ENCODE measurements at regions not wholly inside any gene's neighbourhood (a gene's known extent, or its start where the extent isn't known, plus 50 kb on each side); places are given as distances from the start of the nearest gene placed in this dataset.

DNA sequence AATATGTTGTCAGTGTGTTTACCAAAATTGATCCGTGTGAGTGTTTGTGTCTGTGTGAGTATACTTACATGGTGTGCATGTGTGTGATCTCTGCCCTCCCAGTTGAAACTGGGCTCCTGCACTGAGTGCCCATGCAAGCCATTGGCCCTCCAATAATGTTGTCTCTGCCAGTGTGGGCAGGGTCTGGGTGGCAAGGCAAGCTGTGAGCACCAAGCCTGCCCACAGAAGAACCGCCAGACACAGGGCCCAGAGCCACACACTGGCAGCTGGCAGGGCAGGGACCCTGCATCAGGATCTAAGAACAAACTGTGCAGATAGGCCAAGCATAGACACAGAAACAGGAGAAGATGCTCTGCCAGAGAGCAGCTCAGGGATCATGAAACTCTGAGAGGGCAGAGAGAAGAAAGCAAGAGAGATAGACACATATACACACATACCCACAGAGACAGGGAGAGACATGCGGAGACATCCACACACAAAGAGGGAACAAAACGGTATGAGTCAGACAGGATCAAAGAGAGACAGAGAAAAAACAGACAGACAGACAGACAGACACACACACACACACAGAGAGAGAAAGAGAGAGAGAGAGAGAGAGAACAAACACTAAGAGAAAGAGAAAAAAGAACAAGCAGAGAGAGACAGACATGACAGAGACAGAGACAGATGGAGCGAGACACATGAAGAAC, 555.0 kb downstream of the MID1IP1 start:
- DNase-seq: no peak

DNA sequence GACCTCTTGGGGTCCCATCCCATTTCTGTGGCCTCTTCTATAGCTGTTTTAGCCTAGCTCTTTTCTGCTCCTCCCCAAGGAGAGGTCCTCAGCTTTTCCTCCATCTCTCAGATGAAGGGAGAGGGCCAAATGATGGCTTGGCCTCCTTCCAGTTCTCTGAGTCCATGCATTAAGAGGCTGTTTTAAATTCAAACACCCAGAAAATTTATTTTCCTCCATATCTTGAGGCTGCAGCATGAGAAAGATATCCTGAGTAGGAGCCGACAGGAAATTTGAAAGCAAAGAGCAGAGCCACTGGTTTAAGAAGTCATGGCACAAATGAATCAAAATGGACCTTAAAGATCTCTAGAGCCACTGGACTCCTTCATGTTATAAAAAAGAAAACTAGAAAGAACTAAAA, 558.8 kb downstream of the MID1IP1 start:
- DNase-seq: no peak

DNA sequence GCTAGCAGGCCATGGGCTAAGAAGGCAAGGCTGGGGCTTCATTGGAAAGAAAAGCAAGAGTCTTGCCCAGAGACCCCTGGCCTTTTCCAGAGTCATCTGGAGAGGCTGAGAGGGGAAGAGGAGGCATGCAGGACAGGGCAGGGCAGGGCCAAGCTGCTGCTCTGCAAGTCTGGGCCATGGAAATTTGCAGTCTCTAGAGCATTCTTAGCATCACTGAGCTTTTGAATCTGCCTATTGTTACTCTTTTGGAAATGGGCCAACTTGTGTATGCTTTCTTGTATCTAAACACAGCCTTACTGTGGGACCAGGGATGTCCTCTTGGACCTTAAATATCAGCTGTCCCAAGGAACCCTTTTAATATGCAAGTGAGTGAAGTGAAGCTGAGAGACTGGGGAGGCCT, 560.5 kb downstream of the MID1IP1 start:
- no peak for DNase-seq

DNA sequence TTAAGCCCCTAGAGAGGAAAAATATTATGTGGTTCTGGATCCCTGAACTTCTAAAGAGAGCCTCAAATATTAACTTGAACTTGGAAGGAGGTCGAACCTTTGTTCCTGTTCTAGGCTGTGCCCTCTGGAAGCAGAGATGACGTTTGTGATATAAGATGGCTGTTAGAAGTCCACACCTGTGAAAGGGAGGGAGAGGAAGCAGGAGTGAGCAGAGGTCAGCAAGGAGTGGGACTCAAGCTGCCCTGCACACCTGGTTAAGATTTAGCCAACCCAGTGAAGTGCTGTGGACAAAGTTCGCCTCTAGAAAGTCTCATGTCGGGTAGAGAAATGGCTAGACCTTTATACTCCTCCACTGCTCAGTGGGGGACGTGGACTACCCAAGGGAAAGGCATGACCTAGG, 566.2 kb downstream of the MID1IP1 start:
- DNase-seq: no peak

DNA sequence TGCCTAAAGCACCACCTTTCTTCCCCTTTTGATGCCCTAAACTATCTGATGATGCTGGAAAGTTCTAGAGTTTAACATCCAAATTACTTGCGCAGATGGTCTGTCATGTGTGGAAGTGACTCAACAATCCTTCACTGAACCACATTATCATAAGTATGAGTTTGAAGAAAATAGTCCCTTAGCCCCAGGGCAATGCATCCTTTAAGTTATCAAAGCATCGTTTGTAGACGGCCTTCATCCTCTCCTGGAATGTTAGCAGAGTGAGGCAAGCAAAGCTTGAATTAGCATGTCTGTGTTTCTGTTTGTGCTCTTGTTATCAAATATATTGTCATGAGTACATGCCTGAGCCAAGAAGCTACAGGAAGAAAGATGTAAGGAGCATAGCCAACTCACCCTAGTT, 570.9 kb downstream of the MID1IP1 start:
- no peak for DNase-seq

DNA sequence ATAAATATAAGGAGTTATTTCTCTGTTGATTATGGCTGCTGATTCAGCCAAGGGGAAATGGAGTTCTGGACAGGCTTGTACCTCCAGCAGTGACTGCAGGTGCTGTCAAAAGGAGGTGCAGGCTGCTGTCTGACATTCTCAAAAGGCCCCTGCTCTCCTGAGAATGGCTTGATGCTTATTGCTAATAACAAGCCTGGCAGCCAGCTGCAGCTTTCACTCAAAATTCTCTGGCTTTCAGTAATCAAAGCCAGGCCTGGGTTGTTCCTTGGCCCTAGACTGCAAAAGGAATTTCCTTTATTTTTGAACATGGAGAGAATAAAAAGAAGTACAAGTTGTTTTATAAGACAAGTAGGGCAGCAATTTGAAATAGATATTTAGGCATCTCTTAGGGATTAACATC, 575.9 kb downstream of the MID1IP1 start:
- no peak for DNase-seq

DNA sequence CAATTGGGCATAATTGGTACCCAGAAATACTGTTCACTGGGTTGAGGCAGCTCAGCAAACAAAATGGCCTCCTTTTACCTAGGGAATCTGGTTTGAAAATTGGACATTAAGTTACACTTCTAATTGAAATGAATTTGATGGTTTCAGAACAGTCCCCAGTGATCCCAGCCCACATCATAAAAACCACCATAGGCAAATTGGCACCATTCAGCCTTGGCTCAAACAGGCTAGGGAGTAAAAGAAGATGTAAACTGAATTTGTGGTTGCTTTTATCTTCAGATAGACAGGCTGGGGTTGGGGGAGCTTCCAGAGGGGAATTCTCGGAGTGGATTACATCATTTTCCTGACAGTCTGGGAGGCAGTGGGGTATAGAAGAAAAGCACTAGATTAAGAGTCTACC, 576.5 kb downstream of the MID1IP1 start:
- DNase-seq: no peak

DNA sequence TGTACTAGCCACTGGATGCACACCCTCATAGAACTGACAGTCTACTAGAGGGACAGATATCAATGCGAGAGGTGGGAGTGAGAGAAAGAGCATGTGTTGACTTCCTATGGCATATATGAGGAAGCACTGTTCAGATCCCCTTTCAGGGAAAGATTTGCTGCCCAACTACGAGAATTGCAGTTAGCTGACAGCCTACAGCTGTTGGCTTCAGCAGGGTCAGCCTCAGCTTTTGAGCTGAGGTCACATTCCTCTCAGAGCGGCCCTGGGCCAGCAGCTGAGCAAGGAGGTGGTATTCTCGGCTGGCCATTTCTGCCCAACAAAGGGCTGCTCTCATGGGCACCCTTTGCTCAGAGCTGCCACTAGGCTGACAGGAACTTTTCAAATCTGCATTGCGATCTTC, 580.2 kb downstream of the MID1IP1 start:
- no peak for DNase-seq

DNA sequence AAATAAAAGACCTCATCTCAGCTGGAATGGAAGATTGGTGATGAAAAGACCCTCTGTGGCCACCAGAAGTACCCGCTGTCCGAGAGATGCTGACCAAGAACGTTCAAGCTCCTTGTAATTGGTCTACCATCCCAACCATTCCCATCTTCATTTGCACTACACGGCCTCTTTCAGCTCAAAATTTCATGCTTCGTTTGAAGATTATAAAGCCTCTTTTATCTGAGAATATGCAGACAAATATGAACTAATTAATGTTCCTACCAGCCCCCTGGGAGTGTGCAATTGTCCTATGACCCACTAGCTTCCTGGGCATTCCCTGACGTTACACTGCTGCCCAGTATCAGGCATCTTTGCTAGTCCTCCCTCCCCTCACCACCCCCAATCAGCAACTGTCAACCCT, 583.7 kb downstream of the MID1IP1 start:
- no peak for DNase-seq

DNA sequence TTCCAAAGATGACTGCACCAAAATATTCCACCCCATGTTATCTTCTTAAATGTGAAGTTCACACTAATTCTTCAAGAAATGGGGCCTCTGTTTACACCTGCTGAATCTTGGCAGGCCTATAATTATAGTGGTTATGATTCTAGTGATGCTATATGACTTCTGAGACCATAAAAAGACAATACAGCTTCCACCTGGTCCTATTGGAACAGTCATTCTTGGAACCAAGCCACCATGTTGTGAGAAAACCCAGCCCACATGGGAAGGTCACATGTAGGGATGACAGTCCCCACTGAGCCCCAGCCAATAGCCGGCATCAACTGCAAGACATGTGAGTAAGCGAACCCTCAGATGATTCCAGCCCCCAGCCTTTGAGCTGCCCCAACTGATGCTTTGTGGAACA, 587.5 kb downstream of the MID1IP1 start:
- no peak for DNase-seq

DNA sequence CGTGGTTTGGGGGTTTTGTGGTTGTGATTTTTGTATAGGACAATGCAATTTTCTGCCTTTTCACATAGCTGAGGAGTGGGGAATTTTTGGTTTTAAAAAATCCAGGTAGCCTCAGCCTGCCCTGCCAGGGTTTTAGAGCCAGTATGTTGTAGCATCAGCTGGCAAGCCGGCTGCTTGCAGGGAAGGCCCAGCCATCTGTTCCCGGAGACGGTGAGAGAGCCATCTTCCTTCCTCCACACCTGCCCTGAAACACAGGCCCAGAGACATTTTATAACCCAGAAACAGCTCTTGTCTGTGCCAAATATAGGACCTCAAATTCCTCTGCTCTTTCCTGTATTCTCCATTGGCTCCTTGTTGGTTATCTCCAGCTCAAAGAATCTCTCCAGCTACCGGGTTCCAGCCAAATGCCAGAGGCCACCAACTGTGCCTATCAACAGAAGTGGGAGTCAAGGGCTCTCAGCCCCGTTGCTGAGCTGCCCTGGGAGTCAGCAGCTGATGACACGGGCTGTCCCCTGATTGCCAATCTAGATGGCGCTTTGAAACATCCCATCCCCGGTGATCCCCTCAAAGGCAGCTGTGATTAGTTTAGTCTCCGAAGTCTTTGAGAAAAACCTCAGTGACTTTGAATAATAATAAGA, 595.2 kb downstream of the MID1IP1 start:
- DNase-seq: no peak

DNA sequence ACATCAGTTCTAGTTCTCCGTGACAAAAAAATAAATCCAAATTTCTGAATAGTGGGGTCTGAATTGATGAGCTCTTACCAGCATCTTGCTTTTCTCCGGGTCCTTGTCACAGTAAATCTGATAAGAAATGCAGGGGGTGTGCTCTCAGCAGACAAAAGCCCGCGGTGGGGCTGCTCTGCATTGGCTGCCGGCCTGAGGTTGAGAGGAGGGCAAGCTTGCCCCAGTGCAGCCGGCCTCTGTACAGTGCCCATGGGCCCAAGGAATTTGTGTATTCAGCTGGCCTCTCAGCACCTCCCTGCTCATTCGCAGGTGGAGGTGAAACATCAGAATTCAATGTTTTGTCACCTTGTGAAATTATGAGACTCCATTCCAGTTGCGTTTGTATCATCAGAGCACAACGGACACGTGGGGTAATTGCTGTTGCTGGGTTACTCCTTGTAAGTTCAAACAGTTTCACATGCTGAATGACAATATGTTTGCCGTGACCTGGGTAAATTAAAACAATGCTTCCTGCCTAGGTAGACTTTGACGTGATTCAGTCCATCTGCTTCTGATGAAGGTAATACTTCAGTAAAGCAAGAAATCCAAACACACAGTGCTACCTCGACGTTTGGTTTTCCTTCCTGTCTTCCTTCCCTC, 596.4 kb downstream of the MID1IP1 start:
- DNase-seq: no peak

DNA sequence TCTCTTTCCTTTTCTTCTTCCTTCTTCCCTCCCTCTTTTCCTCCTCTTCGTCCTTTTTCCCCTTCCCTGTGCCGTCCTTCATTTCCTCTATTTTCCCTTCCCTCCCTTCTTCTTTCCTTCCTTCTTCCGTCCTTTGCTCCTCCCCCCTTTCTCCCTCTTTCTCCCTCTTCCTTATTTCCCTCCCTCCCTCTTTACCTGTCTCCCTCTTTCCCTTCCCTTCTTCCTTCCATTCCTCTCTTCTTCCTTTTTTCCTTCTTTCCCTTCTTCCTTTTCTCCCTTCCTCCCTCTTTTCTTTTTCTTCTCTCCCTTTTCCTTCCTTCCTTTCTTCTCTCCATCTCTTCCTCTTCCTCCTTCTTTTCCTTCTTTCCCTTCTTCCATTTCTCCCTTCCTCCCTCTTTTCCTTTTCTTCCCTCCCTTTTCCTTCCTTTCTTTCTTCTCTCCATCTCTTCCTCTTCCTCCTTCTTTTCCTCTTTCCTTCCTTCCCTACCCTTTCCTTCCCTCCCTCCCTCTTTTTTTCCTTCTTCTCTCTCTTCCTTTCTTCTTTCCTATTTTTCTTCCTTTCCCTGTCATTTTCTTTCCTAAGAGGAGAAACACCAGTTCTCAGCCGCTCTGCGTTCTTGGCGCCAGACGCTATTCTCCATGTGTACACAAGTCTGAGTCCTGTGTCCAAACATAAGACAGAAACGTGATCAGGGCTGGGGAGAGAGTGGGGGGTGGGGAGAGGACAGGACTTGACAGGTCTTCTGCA, 597.1 kb downstream of the MID1IP1 start:
- DNase-seq: no peak

DNA sequence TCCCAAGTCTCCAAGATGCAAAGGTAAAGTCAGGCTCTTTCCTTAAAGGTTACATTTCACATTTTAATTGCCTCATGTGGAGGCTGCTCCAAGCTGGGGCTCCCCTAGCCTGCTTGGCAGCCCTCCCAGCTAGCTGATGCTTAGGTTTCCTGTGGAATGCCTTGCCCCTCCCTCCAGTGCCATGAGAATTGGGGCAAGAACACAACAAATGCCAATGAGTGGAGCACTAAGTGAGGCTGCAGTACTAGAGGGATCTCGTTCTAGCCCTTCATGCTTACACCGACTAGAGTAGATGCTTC, 597.7 kb downstream of the MID1IP1 start:
- no peak for DNase-seq

DNA sequence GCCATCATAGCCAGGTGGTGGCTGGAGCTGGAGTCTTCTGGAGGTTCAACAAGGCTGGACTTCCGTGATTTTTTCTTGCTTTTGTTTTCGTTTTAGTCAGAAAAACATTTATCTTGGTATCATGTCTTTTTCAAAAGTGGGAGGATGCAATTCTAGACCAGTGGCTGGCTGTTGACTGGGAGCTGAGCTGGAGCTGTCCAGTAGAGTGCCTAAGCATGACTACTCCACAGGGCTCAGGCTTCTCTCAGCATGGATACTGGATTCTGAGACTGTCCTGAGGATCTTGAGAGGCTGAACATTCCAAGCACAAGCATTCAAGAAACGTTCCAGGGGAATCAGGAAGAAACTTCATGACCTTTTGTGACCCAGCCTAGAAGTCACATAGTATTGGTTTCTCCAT, 598.1 kb downstream of the MID1IP1 start:
- DNase-seq: no peak

DNA sequence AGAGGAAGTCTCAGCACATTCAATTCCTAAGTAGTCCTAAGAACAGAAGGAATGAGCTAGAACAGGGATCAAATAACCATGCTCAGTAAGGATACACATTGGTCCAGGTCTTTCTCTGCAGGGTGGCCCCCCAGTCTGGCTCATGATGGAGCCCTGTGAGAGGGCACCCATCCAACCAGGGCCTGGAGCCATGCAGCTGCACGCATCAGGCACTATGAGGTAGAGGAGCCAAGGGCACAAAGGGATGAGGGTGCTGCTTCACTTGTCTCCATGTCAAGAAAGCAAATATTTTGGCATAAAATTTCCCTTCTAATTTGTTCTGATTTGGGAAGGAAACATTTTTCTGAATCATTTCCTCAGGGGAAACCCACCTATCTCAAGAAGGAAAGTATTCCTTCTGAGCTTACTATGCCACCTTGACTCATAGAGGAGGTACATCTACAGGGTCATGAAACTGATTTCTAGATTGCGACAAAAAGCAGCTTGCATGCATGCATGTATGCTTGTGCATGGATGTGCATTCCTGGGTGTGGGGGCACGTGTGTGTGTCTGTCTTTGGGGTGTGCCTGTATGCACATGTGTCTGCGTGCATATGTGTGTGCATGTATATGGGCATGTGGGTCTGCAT, 600.3 kb downstream of the MID1IP1 start:
- DNase-seq: no peak

DNA sequence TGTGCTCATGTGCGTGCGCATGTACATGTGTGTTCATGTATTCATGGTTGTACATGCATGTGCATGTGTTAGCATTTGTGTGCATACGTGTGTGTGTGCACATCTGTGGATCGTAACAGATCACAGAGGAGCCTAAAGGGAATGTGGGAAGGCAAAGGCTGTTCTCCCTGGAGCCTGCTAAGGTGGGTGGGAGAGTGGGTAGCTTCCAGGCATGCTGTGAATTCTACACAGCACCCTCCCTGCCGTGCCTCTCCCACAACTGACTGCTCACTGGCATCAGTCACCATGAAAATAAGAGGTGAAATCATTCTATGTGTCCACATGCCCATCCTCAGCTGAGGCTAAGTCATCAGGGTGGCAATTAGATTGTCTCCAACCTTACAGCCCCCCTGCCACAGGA, 600.9 kb downstream of the MID1IP1 start:
- DNase-seq: no peak

DNA sequence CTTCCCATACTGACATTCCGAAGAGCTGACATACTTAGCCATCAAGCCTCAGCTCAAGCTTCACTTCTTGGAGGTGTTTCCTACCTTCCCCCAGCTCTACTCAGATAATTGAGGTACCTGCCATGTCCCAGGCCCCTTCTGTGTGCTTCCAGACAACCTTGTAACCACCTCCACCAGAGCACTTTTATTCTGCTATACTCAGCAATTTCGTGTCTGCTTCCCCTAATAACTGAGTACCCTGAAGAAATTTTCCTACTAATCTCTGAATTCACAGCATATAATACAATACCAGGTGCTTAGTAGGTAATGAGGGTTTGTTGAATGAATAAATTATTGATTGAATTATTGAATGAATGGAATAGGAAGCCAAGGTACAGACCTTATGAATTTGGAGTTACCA, 605.5 kb downstream of the MID1IP1 start:
- DNase-seq: no peak

DNA sequence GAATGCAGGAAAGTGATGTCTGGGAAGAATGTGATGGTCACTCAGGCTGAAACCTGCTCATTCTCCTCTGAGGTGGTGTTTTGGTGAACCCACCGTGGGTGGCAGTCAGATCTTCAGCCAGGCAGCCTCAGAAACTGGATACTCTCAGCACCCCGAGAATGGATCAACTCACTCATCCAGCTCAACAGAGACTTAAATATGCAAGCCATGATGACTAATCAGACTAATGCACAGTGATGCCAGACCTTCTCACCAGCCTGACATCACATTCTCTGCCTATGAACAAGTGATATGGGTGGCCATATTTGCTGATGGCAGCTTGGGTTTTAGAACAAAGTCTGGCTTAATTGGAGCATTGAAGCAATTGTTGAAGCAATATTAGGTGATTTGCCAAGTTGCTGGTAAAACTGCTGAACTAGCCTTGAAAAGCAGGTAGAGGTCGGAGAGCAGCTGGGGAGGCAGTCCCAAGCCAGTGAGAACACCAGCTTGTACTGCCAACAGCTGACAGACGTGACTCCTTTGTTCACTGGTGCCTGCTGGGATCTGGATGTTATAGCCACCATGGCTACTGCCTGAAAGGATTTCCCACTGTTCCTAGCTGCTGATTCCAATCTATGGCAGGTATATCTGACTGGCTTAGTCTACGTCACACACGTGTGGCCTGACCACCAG, 608.1 kb downstream of the MID1IP1 start:
- DNase-seq: no peak

DNA sequence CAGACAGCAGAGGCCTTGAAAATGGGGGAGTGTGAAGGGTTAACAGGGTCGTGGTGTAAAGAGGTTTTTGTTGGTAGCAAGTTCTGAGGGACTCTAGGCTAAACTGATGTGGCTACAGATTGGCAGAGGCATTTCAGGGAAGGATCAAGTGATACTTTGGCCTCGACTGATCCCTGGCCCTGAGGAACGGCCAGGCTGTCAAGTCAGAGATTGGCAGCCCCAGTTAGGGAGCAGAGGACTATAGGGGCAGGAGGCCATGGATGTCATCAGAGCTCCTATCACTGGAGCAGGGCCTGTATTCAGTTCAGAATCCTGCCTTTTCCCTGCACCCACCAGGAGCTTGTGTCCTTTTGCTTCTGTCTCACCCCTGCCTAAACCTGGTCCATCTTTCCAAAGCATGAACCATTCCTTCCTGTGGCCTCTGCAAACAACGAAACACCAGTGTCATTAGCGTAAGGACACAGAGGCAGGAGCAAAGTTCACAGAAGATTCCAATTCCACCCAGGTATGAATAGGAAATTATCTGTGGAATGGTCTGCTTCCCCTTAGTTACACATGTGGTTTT, 613.1 kb downstream of the MID1IP1 start:
- no peak for DNase-seq

DNA sequence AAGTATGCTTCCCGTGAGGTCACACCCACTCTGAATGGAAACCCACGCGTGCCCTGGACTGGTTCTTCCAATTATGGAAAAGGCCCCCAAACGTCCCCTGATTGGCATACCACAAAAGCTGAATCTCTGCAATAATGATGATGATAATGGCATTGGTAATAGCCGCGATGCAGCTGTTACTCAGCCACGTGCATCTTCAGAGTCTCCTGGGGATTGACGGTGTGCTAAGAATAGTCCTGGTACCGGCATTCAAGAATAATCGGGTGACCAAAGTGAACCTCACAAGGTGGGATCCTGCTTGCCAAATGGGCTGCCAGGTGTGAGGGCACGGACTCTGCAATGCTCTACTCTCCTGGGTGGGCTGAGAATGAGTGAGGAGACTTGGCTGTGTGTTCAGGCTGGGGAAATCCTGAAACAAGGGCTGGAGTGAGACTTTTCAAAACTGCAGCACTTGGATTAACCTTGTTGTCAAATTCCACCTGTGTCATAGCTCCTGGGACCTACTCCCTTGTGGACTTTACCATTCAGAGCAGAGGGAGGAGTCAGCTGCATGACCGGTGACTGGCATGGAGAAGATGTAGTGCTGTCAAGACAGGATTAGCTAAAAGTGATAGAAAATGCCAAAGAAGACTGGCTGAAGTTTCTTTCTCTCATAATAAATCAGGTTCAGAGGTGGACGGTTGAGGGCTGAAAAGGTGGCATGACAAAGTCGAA, 615.4 kb downstream of the MID1IP1 start:
- no peak for DNase-seq

DNA sequence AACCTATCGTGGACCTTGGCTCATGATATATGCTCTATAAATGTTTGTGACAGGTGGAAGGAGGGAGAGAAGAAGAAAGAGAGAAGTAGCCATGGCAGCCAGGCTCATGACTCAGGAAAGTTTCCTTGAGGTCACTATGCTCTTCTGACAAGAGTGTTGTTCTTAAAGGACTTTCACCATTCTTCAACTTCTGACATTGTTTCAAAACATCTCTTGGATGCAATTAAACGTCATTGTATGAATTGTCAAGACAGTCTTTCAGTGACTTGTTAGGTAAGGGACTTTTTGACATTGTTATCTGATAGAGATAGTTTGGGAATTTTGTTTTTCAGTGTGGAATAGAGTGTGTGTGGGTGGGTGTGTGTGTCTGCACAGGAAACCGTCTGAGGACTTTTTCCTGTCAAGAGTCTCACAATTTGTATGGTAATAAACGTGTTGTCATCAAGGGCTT, 617.0 kb downstream of the MID1IP1 start:
- DNase-seq: no peak
